Right lobe of liver (tissue), 6 donors: ENCODE measurements at regions not wholly inside any gene's neighbourhood (a gene's known extent, or its start where the extent isn't known, plus 50 kb on each side); places are given as distances from the start of the nearest gene placed in this dataset.

Experiments
- ATAC-seq, 4 donors: fragments of 200-7000 bp; cut with Tn5 transposase; one replicate each; pipeline ENCODE4 v1.9.1; 2020; ENCODE audit warnings: mild to moderate bottlenecking in 4 of 4, moderate library complexity in 4 of 4
- DNase-seq, 3 donors: peaks; one replicate each; pipeline ENCODE4 v3.0.0-alpha.2; 2020
- H3K27ac ChIP-seq, 3 donors: fragments of 200-600 bp; one replicate each; pipeline ENCODE4 v1.8.0; 2022
- H3K27me3 ChIP-seq, 2 donors: fragments of 200-600 bp; one replicate each; pipeline ENCODE4 v1.8.0; 2022
- H3K36me3 ChIP-seq, 4 donors: fragments of 200-600 bp; sonication (generic) in 1 of 4; one replicate each; pipeline versions ENCODE4 v1.5.1 to v1.8.0; 2017 to 2022; ENCODE audit warnings: control low read depth in 1 of 4
- H3K4me1 ChIP-seq, 4 donors: fragments of 200-600 bp; sonication (generic) in 1 of 4; one replicate each; pipeline versions ENCODE4 v1.5.1 to v1.8.0; 2017 to 2022; ENCODE audit warnings: control low read depth in 1 of 4
- H3K4me3 ChIP-seq, 3 donors: fragments of 200-600 bp; one replicate each; pipeline ENCODE4 v1.8.0; 2022
- H3K9me3 ChIP-seq, 4 donors: fragments of 200-600 bp; sonication (generic) in 1 of 4; one replicate each; pipeline versions ENCODE4 v1.5.1 to v1.8.0; 2017 to 2022; ENCODE audit warnings: control low read depth in 1 of 4
- CTCF ChIP-seq, 4 donors: fragments of 200-600 bp in 3 of 4; fragments of 450-650 bp in 1 of 4; IDR thresholded peaks; one replicate each; pipeline versions ENCODE4 v1.5.1 to v1.8.0; 2016 to 2022; ENCODE audit warnings: antibody characterized with exemption in 4 of 4, mild to moderate bottlenecking in 2 of 4
- POLR2A ChIP-seq: fragments of 450-650 bp; IDR thresholded peaks from one replicate; pipeline ENCODE4 v1.6.1; 2017; ENCODE audit warnings: antibody characterized with exemption, mild to moderate bottlenecking
- WGBS: methylation state at CpG from one replicate; pipeline ENCODE4 v1.1.6; 2018; ENCODE audit warnings: low coverage, low lambda C conversion rate; ENCODE audit not compliant: insufficient coverage; ENCODE audit errors: missing lambda C conversion rate; 5-methylcytosine and 5-hydroxymethylcytosine counted together
- intact Hi-C, 2 donors: fragments of 100-400 bp; cut with DNase I; formaldehyde crosslinking; loops; one replicate each; pipeline versions ENCODE4 v1.11.2 to v1.14.1; 2022
- donor health status: DM: no; HTN: yes; CAD: no.
- donor health status: DM: no; HTN: no; CAD: no.
- donor health status: DM: no; HTN: no; CAD: no.
- donor health status: DM: no; HTN: yes; CAD: no.
- donor health status: DM: no; HTN: yes; CAD: no.

GRCh38 chr3:181764544-181764943 lies 52.8 kb downstream of the SOX2 start:
- Histone ChIP-seq H3K4me1 (no peaks in the 10 kb centered on the region), H3K27me3 (no peaks in the 10 kb centered on the region), H3K4me3 (no peak overlapping the region), H3K27ac (no peak overlapping the region), H3K9me3 (no peaks in the 10 kb centered on the region), H3K36me3 (no peaks in the 10 kb centered on the region)
- 48% methylated on average over 2 of the region's 4 CpGs for WGBS
- DNase-seq (no peak), ATAC-seq (no peak)
- TF ChIP-seq CTCF (IDR thresholded peaks at IDR 0.05) (no peak), POLR2A (no peak)
- intact Hi-C loops = no loop called here

DNA sequence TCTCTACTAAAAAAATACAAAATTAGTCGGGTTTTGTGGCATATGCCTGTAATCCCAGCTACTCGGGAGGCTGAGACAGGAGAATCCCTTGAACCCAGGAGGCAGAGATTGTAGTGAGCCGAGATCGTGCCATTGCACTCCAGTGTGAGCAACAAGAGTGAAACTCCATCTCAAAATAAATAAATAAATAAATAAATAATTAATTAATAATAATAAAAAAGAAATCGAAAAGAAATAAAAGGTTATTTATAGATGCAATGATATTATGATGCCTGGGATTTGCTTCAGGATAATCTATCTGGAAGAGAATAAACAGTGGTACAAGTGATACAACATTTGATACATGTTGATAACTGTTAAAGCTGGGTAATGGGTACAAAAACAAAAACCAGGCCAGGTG lies 58.6 kb downstream of the SOX2 start:
- no peaks in the 10 kb centered on the region for H3K9me3 ChIP-seq
- intact Hi-C loops = no loop called here
- no peaks in the 10 kb centered on the region for H3K4me1 ChIP-seq
- TF ChIP-seq POLR2A (no peak), CTCF (IDR thresholded peaks at IDR 0.05) (no peak)
- ATAC-seq (no peak), DNase-seq (no peak)
- H3K27ac ChIP-seq = no peak overlapping the region
- no peak overlapping the region for H3K4me3 ChIP-seq
- 91% methylated on average over 5 of the region's 5 CpGs for WGBS
- no peaks in the 10 kb centered on the region for H3K27me3 ChIP-seq
- no peaks in the 10 kb centered on the region for H3K36me3 ChIP-seq

DNA sequence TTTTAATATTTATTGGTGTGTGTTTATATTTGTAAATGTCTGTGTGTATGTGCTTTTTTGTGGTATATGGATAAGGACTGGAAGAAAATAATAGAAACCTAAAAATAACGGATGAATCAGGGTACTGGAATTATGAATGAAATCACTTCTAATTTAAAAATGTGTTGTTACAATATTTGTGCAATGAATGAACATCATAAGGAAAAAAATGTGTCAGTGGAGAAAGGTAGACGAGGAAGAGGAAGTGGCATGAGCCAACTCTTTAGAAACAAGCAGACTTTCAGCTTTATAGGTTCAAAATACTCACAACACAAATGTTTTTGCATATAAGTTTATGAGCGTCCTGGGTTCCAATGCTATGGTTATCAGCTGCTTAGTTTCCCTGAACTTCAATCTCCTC lies 59.4 kb downstream of the SOX2 start:
- TF ChIP-seq CTCF (IDR thresholded peaks at IDR 0.05) (no peak), POLR2A (no peak)
- WGBS = 49% methylated on average over 3 of the region's 3 CpGs

DNA sequence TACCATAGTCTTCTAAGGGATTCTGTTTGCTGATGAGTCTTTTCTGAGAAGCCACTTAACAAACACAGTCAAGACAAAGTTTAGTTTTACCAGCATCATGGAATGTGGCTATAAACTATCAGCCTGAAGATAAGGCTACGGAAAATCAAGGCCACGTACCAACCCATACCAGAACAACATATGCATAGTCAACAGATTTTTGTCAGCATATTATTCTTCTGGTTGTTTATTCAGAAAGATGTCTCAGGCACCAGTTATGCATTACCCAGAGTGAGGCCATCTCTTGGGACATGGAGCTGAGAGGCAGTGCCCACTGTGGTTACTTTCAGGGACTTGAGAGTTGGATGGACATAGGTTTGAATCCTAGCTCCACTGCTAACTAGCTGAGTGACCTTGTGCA lies 60.4 kb downstream of the SOX2 start:
- intact Hi-C loops = no loop called here
- DNase-seq = no peak
- ATAC-seq = no peak
- H3K27me3 ChIP-seq = no peaks in the 10 kb centered on the region
- 58% methylated on average over 2 of the region's 2 CpGs for WGBS
- TF ChIP-seq POLR2A (no peak), CTCF (IDR thresholded peaks at IDR 0.05) (no peak)
- H3K9me3 ChIP-seq = no peaks in the 10 kb centered on the region
- H3K36me3 ChIP-seq = no peaks in the 10 kb centered on the region
- H3K27ac ChIP-seq = no peak overlapping the region
- H3K4me3 ChIP-seq = no peak overlapping the region
- no peaks in the 10 kb centered on the region for H3K4me1 ChIP-seq

More for the DNA sequence above, 59.4 kb downstream of the SOX2 start:
- Histone ChIP-seq H3K27me3 (no peaks in the 10 kb centered on the region), H3K9me3 (no peaks in the 10 kb centered on the region), H3K4me1 (no peaks in the 10 kb centered on the region), H3K36me3 (no peaks in the 10 kb centered on the region), H3K4me3 (no peak overlapping the region), H3K27ac (no peak overlapping the region)
- DNase-seq = no peak
- ATAC-seq = no peak
- intact Hi-C loops = no loop called here

DNA sequence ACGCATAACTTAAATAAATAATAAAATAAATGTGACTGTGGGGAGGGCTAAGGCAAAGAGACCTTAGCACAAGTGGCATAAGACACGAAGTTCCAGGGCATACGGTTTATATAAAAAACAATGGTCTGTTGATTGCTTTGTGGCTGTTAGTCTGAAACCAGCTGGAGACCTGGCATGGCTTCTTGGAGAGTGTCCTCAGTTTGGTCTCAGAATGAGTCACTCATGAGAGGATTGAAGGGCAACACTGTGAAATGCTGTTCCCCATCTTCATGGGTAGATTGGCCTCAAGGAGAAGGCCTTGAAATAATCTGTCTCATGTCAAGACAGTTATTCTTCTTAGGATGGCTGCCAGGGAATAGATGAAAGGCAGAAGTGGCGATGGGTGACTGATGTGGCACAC lies 62.2 kb downstream of the SOX2 start:
- WGBS = 63% methylated on average over 4 of the region's 4 CpGs
- intact Hi-C loops = no loop called here

More for the DNA sequence above, 62.2 kb downstream of the SOX2 start:
- Histone ChIP-seq H3K9me3 (no peaks in the 10 kb centered on the region), H3K4me3 (no peak overlapping the region), H3K27ac (no peak overlapping the region), H3K27me3 (no peaks in the 10 kb centered on the region), H3K4me1 (no peaks in the 10 kb centered on the region), H3K36me3 (no peaks in the 10 kb centered on the region)
- DNase-seq = no peak
- ATAC-seq = no peak
- TF ChIP-seq CTCF (IDR thresholded peaks at IDR 0.05) = no peak
- no peak for TF ChIP-seq POLR2A
